K562 (cell line): ENCODE measurements at regions not wholly inside any gene's neighbourhood (a gene's known extent, or its start where the extent isn't known, plus 50 kb on each side); places are given as distances from the start of the nearest gene placed in this dataset.

Experiments
- ATAC-seq: fragments of 200-7000 bp; cut with Tn5 transposase; 3 replicates; pipeline ENCODE4 v1.9.1; 2020; ENCODE audit warnings: moderate library complexity
- BruUV-seq: library from RNA; stranded (reverse); fragments of 400-500 nt; replicated peaks from 2 replicates; lab custom pipeline; 2021; lab: Mats Ljungman, UMichigan
- CTCF ChIA-PET: fragments of 300-600 bp; formaldehyde crosslinking; extraction: SDS; loops from one replicate; lab custom pipeline; 2021; ENCODE audit warnings: low intra/inter-chr PET ratio; lab: Yijun Ruan, JAX
- POLR2A ChIA-PET: fragments of 300-600, 350-650 bp; sonication (Branson Sonifier 250); formaldehyde crosslinking; extraction: SDS; loops from one replicate; lab custom pipeline; 2021; ENCODE audit warnings: antibody characterized with exemption, inconsistent platforms; lab: Yijun Ruan, JAX
- DNase-seq, 4 experiments: peaks; one replicate each; pipeline versions ENCODE4 v3.0.0 to v3.0.0-alpha.2; 2011 to 2018; ENCODE audit warnings: low spot score in 3 of 4, mixed read lengths in 3 of 4; ENCODE audit errors: extremely low read depth in 1 of 4
- FAIRE-seq: peaks from 2 replicates; lab custom pipeline; 2011; peaks lifted over from hg19 to GRCh38; lab: Jason Lieb, UNC
- H2AFZ ChIP-seq: 2 replicates; pipeline ENCODE4 v1.6.0; 2011; ENCODE audit warnings: low read depth, low read length, control low read depth, inconsistent platforms
- H3K27ac ChIP-seq: fragments of 200-600 bp; 3 replicates; pipeline ENCODE4 v1.8.0; 2011; ENCODE audit warnings: low read depth, mild to moderate bottlenecking, control low read depth, inconsistent platforms, low read length, moderate library complexity, mixed read lengths; ENCODE audit errors: extremely low read depth
- H3K27me3 ChIP-seq, 2 experiments: fragments of 300-600 bp in 1 of 2; 2 replicates in 1 of 2; 3 replicates in 1 of 2; pipeline versions ENCODE4 v1.6.0 to v1.8.0; 2011; ENCODE audit warnings: inconsistent platforms in 2 of 2, low read length in 2 of 2, mild to moderate bottlenecking in 1 of 2, mixed read lengths in 1 of 2, moderate library complexity in 1 of 2; ENCODE audit not compliant: control insufficient read depth in 2 of 2, insufficient read depth in 2 of 2
- H3K36me3 ChIP-seq: fragments of 300-600 bp; 3 replicates; pipeline ENCODE4 v1.8.0; 2011; ENCODE audit warnings: mild to moderate bottlenecking, low read length, inconsistent platforms; ENCODE audit not compliant: control insufficient read depth, insufficient read depth
- H3K4me1 ChIP-seq, 2 experiments: fragments of 200-600 bp in 1 of 2; replicated peaks in 1 of 2; 2 replicates in 1 of 2; 3 replicates in 1 of 2; pipeline versions ENCODE4 v1.5.1 to v1.8.0; 2011; ENCODE audit warnings: inconsistent platforms in 2 of 2, low read length in 2 of 2, mild to moderate bottlenecking in 1 of 2, mixed read lengths in 1 of 2, moderate library complexity in 1 of 2; ENCODE audit not compliant: control insufficient read depth in 2 of 2, insufficient read depth in 2 of 2
- H3K4me2 ChIP-seq: 2 replicates; pipeline ENCODE4 v1.6.1; 2011; ENCODE audit warnings: low read length, control low read depth, inconsistent platforms, mixed read lengths; ENCODE audit not compliant: insufficient read depth
- H3K4me3 ChIP-seq: fragments of 200-600 bp; sonication (generic), shearing (Covaris generic); 2 replicates; pipeline ENCODE4 v1.5.1; 2016; ENCODE audit warnings: control low read depth, inconsistent platforms
- H3K79me2 ChIP-seq: fragments of 200-600 bp; 3 replicates; pipeline ENCODE4 v1.8.0; 2011; ENCODE audit warnings: low read length, inconsistent platforms; ENCODE audit not compliant: control insufficient read depth, insufficient read depth
- H3K9ac ChIP-seq, 2 experiments: 2 replicates each; pipeline versions ENCODE4 v1.6.0 to v1.6.1; 2011; ENCODE audit warnings: low read depth in 2 of 2, low read length in 2 of 2, control low read depth in 1 of 2, inconsistent platforms in 1 of 2, mild to moderate bottlenecking in 1 of 2, mixed read lengths in 1 of 2; ENCODE audit not compliant: insufficient read depth in 1 of 2
- H3K9me1 ChIP-seq: one replicate; pipeline ENCODE4 v1.6.0; 2011; ENCODE audit warnings: inconsistent platforms, mild to moderate bottlenecking, low read length, moderate library complexity; ENCODE audit not compliant: control insufficient read depth, insufficient read depth
- H3K9me3 ChIP-seq: replicated peaks from 2 replicates; pipeline ENCODE4 v1.5.1; 2011; ENCODE audit warnings: low read depth, low read length, inconsistent platforms; ENCODE audit not compliant: control insufficient read depth, insufficient read depth
- H4K20me1 ChIP-seq: replicated peaks from 2 replicates; pipeline ENCODE4 v1.6.1; 2011; ENCODE audit warnings: low read length, inconsistent platforms, mixed read lengths; ENCODE audit not compliant: control insufficient read depth, insufficient read depth
- ARNT ChIP-seq, 2 experiments: fragments of 450-650 bp; IDR thresholded peaks; 2 replicates each; pipeline ENCODE4 v1.6.1; 2016; ENCODE audit warnings: mild to moderate bottlenecking in 1 of 2
- CHCHD3 ChIP-seq: fragments of 250-450 bp; sonication (Bioruptor Pico); IDR thresholded peaks from 2 replicates; pipeline ENCODE4 v2.1.2; 2022; ENCODE audit warnings: mild to moderate bottlenecking
- DNMT1 ChIP-seq: fragments of 450-650 bp; IDR thresholded peaks from 2 replicates; pipeline ENCODE4 v1.6.1; 2016; ENCODE audit warnings: antibody characterized with exemption, mild to moderate bottlenecking
- E2F3 ChIP-seq: fragments of 250-450 bp; sonication (Bioruptor Pico); IDR thresholded peaks from 2 replicates; pipeline ENCODE4 v1.4.0; 2020; ENCODE audit warnings: mild to moderate bottlenecking
- EWSR1 ChIP-seq: fragments of 450-650 bp; IDR thresholded peaks from 2 replicates; pipeline ENCODE4 v1.6.1; 2018; ENCODE audit warnings: borderline replicate concordance, mild to moderate bottlenecking, low read depth, moderate library complexity; ENCODE audit not compliant: partially characterized antibody
- FOSL1 ChIP-seq: fragments of 200-800 bp; sonication (Bioruptor generic); conservative IDR thresholded peaks from 2 replicates; pipeline ENCODE4 v1.6.1; 2016; ENCODE audit warnings: missing genetic modification characterization, missing compliant biosample characterization
- GTF3C2 ChIP-seq: IDR thresholded peaks from 3 replicates; pipeline ENCODE4 v1.6.1; 2011; ENCODE audit warnings: borderline replicate concordance, mild to moderate bottlenecking, moderate library complexity; ENCODE audit not compliant: insufficient read length; ENCODE audit errors: extremely low read depth
- HMG20B ChIP-seq: fragments of 250-450 bp; sonication (Bioruptor Pico); IDR thresholded peaks from 2 replicates; pipeline ENCODE4 v1.5.0; 2021; ENCODE audit warnings: mild to moderate bottlenecking
- HNRNPL ChIP-seq: fragments of 200-400 bp; formaldehyde crosslinking; IDR thresholded peaks from 2 replicates; pipeline ENCODE4 v1.6.1; 2017; ENCODE audit warnings: low read depth, mild to moderate bottlenecking, low read length
- NR2F6 ChIP-seq: fragments of 450-650 bp; formaldehyde crosslinking; IDR thresholded peaks from 2 replicates; pipeline ENCODE4 v1.4.0; 2020; ENCODE audit warnings: mild to moderate bottlenecking
- PHF20 ChIP-seq: fragments of 450-650 bp; IDR thresholded peaks from 2 replicates; pipeline ENCODE4 v1.6.1; 2018; ENCODE audit not compliant: partially characterized antibody
- PHTF2 ChIP-seq: fragments of 250-450 bp; sonication (Bioruptor Pico); IDR thresholded peaks from 2 replicates; pipeline ENCODE4 v1.5.0; 2021; ENCODE audit warnings: mild to moderate bottlenecking
- PTBP1 ChIP-seq: fragments of 200-400 bp; formaldehyde crosslinking; IDR thresholded peaks from 2 replicates; pipeline ENCODE4 v1.6.1; 2017; ENCODE audit warnings: low read depth, low read length
- RHOXF2B ChIP-seq: fragments of 250-450 bp; sonication (Bioruptor Pico); conservative IDR thresholded peaks from 2 replicates; pipeline ENCODE4 v1.5.1; 2021
- SMARCC2 ChIP-seq: fragments of 450-650 bp; IDR thresholded peaks from 2 replicates; pipeline ENCODE4 v1.6.1; 2017; ENCODE audit warnings: antibody characterized with exemption, moderate library complexity, mild to moderate bottlenecking, low read depth
- SOX6 ChIP-seq: fragments of 450-650 bp; IDR thresholded peaks from 2 replicates; pipeline ENCODE4 v1.6.1; 2014; ENCODE audit warnings: mild to moderate bottlenecking
- SREBF1 ChIP-seq: fragments of 150-350 bp; IDR thresholded peaks from 2 replicates; pipeline ENCODE4 v1.6.1; 2014; ENCODE audit warnings: antibody characterized with exemption, low read depth, low read length, borderline replicate concordance
- ZHX1 ChIP-seq: fragments of 150-350 bp; conservative IDR thresholded peaks from 2 replicates; pipeline ENCODE4 v1.6.1; 2014; ENCODE audit warnings: low read length
- ZNF561 ChIP-seq: fragments of 450-650 bp; formaldehyde crosslinking; conservative IDR thresholded peaks from 2 replicates; pipeline ENCODE4 v1.4.0; 2020; ENCODE audit warnings: mild to moderate bottlenecking, moderate library complexity
- WGBS: fragments of 100-300 bp; shearing (Covaris generic); methylation state at CpG from one replicate; pipeline ENCODE4 v1.1.6; 2016; ENCODE audit warnings: low coverage, mixed read lengths; ENCODE audit not compliant: insufficient coverage; ENCODE audit errors: missing lambda C conversion rate; 5-methylcytosine and 5-hydroxymethylcytosine counted together
- in situ Hi-C: fragments of 300-500 bp; cut with MboI; formaldehyde crosslinking; loops from 4 replicates; pipeline ENCODE4 v1.15.0; 2018; ENCODE audit warnings: inconsistent platforms, mixed read lengths
- intact Hi-C: fragments of 100-400 bp; cut with micrococcal nuclease; formaldehyde crosslinking; loops from 2 replicates; pipeline ENCODE4 v1.14.2; 2022

- no peak for ATAC-seq
- no peak for DNase-seq
- CTCF ChIA-PET, result no interaction called here
These were observed 87.7 kb upstream of the ACTRT2 start for GRCh38 chr1:2933431-2934155.

More at GRCh38 chr1:2933431-2934155, 87.7 kb upstream of the ACTRT2 start:
- H3K9me3 ChIP-seq, result no peaks in the 10 kb centered on the region; the same call in 1 of the 2 replicates
- no peak overlapping the region for H3K9ac ChIP-seq
- H3K79me2 ChIP-seq, result no peaks in the 10 kb centered on the region
- H3K36me3 ChIP-seq, result no peaks in the 10 kb centered on the region
- no peaks in the 10 kb centered on the region for H3K9me1 ChIP-seq
- no TSS peak for BruUV-seq
- H2AFZ ChIP-seq, result no peak overlapping the region
- WGBS, result under 1% methylated on average over 27 of the region's 28 CpGs
- no peak for TF ChIP-seq NR2F6 (CRISPR knock-in tag)
- TF ChIP-seq ARNT (IDR thresholded peaks at IDR 0.05), result no peak
- TF ChIP-seq ZNF561, result no peak
- no peak for TF ChIP-seq SOX6
- TF ChIP-seq HMG20B, result no peak
- TF ChIP-seq PHTF2, result no peak
- no peak for TF ChIP-seq CHCHD3
- no peak for TF ChIP-seq PHF20
- TF ChIP-seq SREBF1, result no peak
- TF ChIP-seq PTBP1, result no peak
- no peak for TF ChIP-seq E2F3 (CRISPR knock-in tag)
- no peak for TF ChIP-seq RHOXF2B (CRISPR knock-in tag)
- no peak for TF ChIP-seq GTF3C2
- no peak for TF ChIP-seq ZHX1
- TF ChIP-seq DNMT1, result no peak
- no peak for TF ChIP-seq SMARCC2
- TF ChIP-seq FOSL1, result no peak
- TF ChIP-seq EWSR1, result no peak
- no peak for TF ChIP-seq HNRNPL
- intact Hi-C loops, result no loop called here
- no peak overlapping the region for H3K4me3 ChIP-seq
- POLR2A ChIA-PET, result interaction anchor here (0.5 kb wide), 1 partner anchor 1769 kb away, joined by 4 read pairs; no protein-coding TSS in a partner anchor
- H4K20me1 ChIP-seq, result no peaks in the 10 kb centered on the region; the same call in 1 of the 2 replicates
- H3K4me2 ChIP-seq, result no peak overlapping the region
- H3K4me1 ChIP-seq, result no peaks in the 10 kb centered on the region; a peak in 1 of 5 replicates
- H3K27me3 ChIP-seq, result peaks cover 23 to 66% of the 10 kb centered on the region in 2 experiments; a peak in 3 of 5 replicates
- no peak overlapping the region for H3K27ac ChIP-seq
- FAIRE-seq, result no peak
- in situ Hi-C loops, result no loop called here
